ENCODE measurements at regions not wholly inside any gene's neighbourhood (a gene's known extent, or its start where the extent isn't known, plus 50 kb on each side); places are given as distances from the start of the nearest gene placed in this dataset.
"Not testable (repeated sequence)": the region's sequence is repeated elsewhere in the genome, so short reads cannot be mapped to it uniquely, and the experiment has no call there.

- H3K4me1 Mint-ChIP-seq, result not testable (repeated sequence)
- WGBS (ENCODE audit: insufficient coverage), result no CpG with 5 or more reads among the region's 8 CpGs
Measured at GRCh38 chr16:88228751-88229150, 154.0 kb upstream of the ZNF469 start.

GRCh38 chr16:88229710-88230109 lies 153.0 kb upstream of the ZNF469 start:
- H3K9me3 Mint-ChIP-seq (ENCODE audit: insufficient read depth); ATAC-seq (ENCODE audit: low read depth); H2AFZ ChIP-seq (ENCODE audit: insufficient read depth, low read depth, low read length, poor library complexity, severe bottlenecking); H3K4me1 Mint-ChIP-seq; DNase-seq; H3K9me3 ChIP-seq (ENCODE audit: control extremely low read depth in 1 of 3, control insufficient read depth in 2 of 3, insufficient read depth in 1 of 3, low read length in 2 of 3); CTCF ChIA-PET; H3K27me3 Mint-ChIP-seq; H3K36me3 ChIP-seq (replicated peaks in 1 of 2; ENCODE audit: control extremely low read depth in 1 of 2, control insufficient read depth in 1 of 2, extremely low read depth in 1 of 2, insufficient read depth in 2 of 2, low read length in 1 of 2); POLR2A ChIA-PET; H3K4me3 Mint-ChIP-seq; H3K4me2 ChIP-seq (replicated peaks; ENCODE audit: low read depth, low read length, poor library complexity, severe bottlenecking); H4K20me1 ChIP-seq (ENCODE audit: control insufficient read depth, insufficient read depth, low read length, poor library complexity, severe bottlenecking); H3K4me1 ChIP-seq (ENCODE audit: control insufficient read depth in 2 of 2, insufficient read depth in 2 of 2, low read length in 2 of 2); H3K27me3 ChIP-seq (replicated peaks in 1 of 4; ENCODE audit: control extremely low read depth in 1 of 4, control insufficient read depth in 3 of 4, insufficient read depth in 4 of 4, low read length in 3 of 4); intact Hi-C loops (cut with micrococcal nuclease); H3K79me2 ChIP-seq (ENCODE audit: control insufficient read depth, insufficient read depth, low read length); H3K9ac ChIP-seq (ENCODE audit: low read length); H3K27ac Mint-ChIP-seq; H3K27ac ChIP-seq (ENCODE audit: low read length in 2 of 2); H3K4me3 ChIP-seq (ENCODE audit: control extremely low read depth in 1 of 5, extremely low read depth in 1 of 5, insufficient read depth in 1 of 5, low read depth in 2 of 5, low read length in 4 of 5): not testable (repeated sequence)
- WGBS (ENCODE audit: insufficient coverage), result 97% methylated on average over 9 of the region's 12 CpGs

More at GRCh38 chr16:88228751-88229150, 154.0 kb upstream of the ZNF469 start:
- POLR2A ChIA-PET; H3K9me3 Mint-ChIP-seq (ENCODE audit: insufficient read depth); H3K4me1 ChIP-seq (ENCODE audit: control insufficient read depth in 2 of 2, insufficient read depth in 2 of 2, low read length in 2 of 2); CTCF ChIA-PET; intact Hi-C loops (cut with micrococcal nuclease); H3K36me3 ChIP-seq (replicated peaks in 1 of 2; ENCODE audit: control extremely low read depth in 1 of 2, control insufficient read depth in 1 of 2, extremely low read depth in 1 of 2, insufficient read depth in 2 of 2, low read length in 1 of 2); H3K27ac ChIP-seq (ENCODE audit: low read length in 2 of 2); ATAC-seq (ENCODE audit: low read depth); H3K27me3 ChIP-seq (replicated peaks in 1 of 4; ENCODE audit: control extremely low read depth in 1 of 4, control insufficient read depth in 3 of 4, insufficient read depth in 4 of 4, low read length in 3 of 4); H3K27ac Mint-ChIP-seq; DNase-seq; H4K20me1 ChIP-seq (ENCODE audit: control insufficient read depth, insufficient read depth, low read length, poor library complexity, severe bottlenecking); H3K4me3 Mint-ChIP-seq; H2AFZ ChIP-seq (ENCODE audit: insufficient read depth, low read depth, low read length, poor library complexity, severe bottlenecking); H3K4me3 ChIP-seq (ENCODE audit: control extremely low read depth in 1 of 5, extremely low read depth in 1 of 5, insufficient read depth in 1 of 5, low read depth in 2 of 5, low read length in 4 of 5); H3K27me3 Mint-ChIP-seq; H3K9ac ChIP-seq (ENCODE audit: low read length); H3K79me2 ChIP-seq (ENCODE audit: control insufficient read depth, insufficient read depth, low read length); H3K4me2 ChIP-seq (replicated peaks; ENCODE audit: low read depth, low read length, poor library complexity, severe bottlenecking): not testable (repeated sequence)
- H3K9me3 ChIP-seq (ENCODE audit: control extremely low read depth in 1 of 3, control insufficient read depth in 2 of 3, insufficient read depth in 1 of 3, low read length in 2 of 3), result peaks cover 0 to 16% (median 0%) of the 10 kb centered on the region in 3 donors

GRCh38 chr16:88230276-88230966 lies 152.3 kb upstream of the ZNF469 start:
- H3K4me1 Mint-ChIP-seq; H3K36me3 ChIP-seq (replicated peaks in 1 of 2; ENCODE audit: control extremely low read depth in 1 of 2, control insufficient read depth in 1 of 2, extremely low read depth in 1 of 2, insufficient read depth in 2 of 2, low read length in 1 of 2); H3K9me3 ChIP-seq (ENCODE audit: control extremely low read depth in 1 of 3, control insufficient read depth in 2 of 3, insufficient read depth in 1 of 3, low read length in 2 of 3); H3K4me3 Mint-ChIP-seq; H3K27me3 Mint-ChIP-seq; H2AFZ ChIP-seq (ENCODE audit: insufficient read depth, low read depth, low read length, poor library complexity, severe bottlenecking); H3K9me3 Mint-ChIP-seq (ENCODE audit: insufficient read depth); H3K9ac ChIP-seq (ENCODE audit: low read length); ATAC-seq (ENCODE audit: low read depth); H3K4me1 ChIP-seq (ENCODE audit: control insufficient read depth in 2 of 2, insufficient read depth in 2 of 2, low read length in 2 of 2); intact Hi-C loops (cut with micrococcal nuclease); POLR2A ChIA-PET; H3K27ac ChIP-seq (ENCODE audit: low read length in 2 of 2); H3K79me2 ChIP-seq (ENCODE audit: control insufficient read depth, insufficient read depth, low read length); H4K20me1 ChIP-seq (ENCODE audit: control insufficient read depth, insufficient read depth, low read length, poor library complexity, severe bottlenecking); DNase-seq; H3K4me2 ChIP-seq (replicated peaks; ENCODE audit: low read depth, low read length, poor library complexity, severe bottlenecking); H3K4me3 ChIP-seq (ENCODE audit: control extremely low read depth in 1 of 5, extremely low read depth in 1 of 5, insufficient read depth in 1 of 5, low read depth in 2 of 5, low read length in 4 of 5); H3K27me3 ChIP-seq (replicated peaks in 1 of 4; ENCODE audit: control extremely low read depth in 1 of 4, control insufficient read depth in 3 of 4, insufficient read depth in 4 of 4, low read length in 3 of 4); CTCF ChIA-PET; H3K27ac Mint-ChIP-seq: not testable (repeated sequence)
- 92% methylated on average over 17 of the region's 24 CpGs for WGBS (ENCODE audit: insufficient coverage)

- DNase-seq; H3K27me3 Mint-ChIP-seq; H2AFZ ChIP-seq (ENCODE audit: insufficient read depth, low read depth, low read length, poor library complexity, severe bottlenecking); H3K36me3 ChIP-seq (replicated peaks in 1 of 2; ENCODE audit: control extremely low read depth in 1 of 2, control insufficient read depth in 1 of 2, extremely low read depth in 1 of 2, insufficient read depth in 2 of 2, low read length in 1 of 2); H3K4me2 ChIP-seq (replicated peaks; ENCODE audit: low read depth, low read length, poor library complexity, severe bottlenecking); intact Hi-C loops (cut with micrococcal nuclease); H3K9ac ChIP-seq (ENCODE audit: low read length); H4K20me1 ChIP-seq (ENCODE audit: control insufficient read depth, insufficient read depth, low read length, poor library complexity, severe bottlenecking); ATAC-seq (ENCODE audit: low read depth); H3K9me3 ChIP-seq (ENCODE audit: control extremely low read depth in 1 of 3, control insufficient read depth in 2 of 3, insufficient read depth in 1 of 3, low read length in 2 of 3); H3K27ac ChIP-seq (ENCODE audit: low read length in 2 of 2); H3K4me1 ChIP-seq (ENCODE audit: control insufficient read depth in 2 of 2, insufficient read depth in 2 of 2, low read length in 2 of 2); H3K79me2 ChIP-seq (ENCODE audit: control insufficient read depth, insufficient read depth, low read length); CTCF ChIA-PET; H3K4me3 Mint-ChIP-seq; H3K9me3 Mint-ChIP-seq (ENCODE audit: insufficient read depth); H3K4me1 Mint-ChIP-seq; H3K27ac Mint-ChIP-seq; POLR2A ChIA-PET; H3K27me3 ChIP-seq (replicated peaks in 1 of 4; ENCODE audit: control extremely low read depth in 1 of 4, control insufficient read depth in 3 of 4, insufficient read depth in 4 of 4, low read length in 3 of 4); H3K4me3 ChIP-seq (ENCODE audit: control extremely low read depth in 1 of 5, extremely low read depth in 1 of 5, insufficient read depth in 1 of 5, low read depth in 2 of 5, low read length in 4 of 5): not testable (repeated sequence)
- WGBS (ENCODE audit: insufficient coverage), result 88% methylated on average over 9 of the region's 19 CpGs
Measured at GRCh38 chr16:88230967-88231615, 151.7 kb upstream of the ZNF469 start.
